Activated B cell treated with CpG ODN at 0.5 μM for 24 hours (primary cell): ENCODE measurements at regions not wholly inside any gene's neighbourhood (a gene's known extent, or its start where the extent isn't known, plus 50 kb on each side); places are given as distances from the start of the nearest gene placed in this dataset.

ENCODE experiments used
- ATAC-seq: fragments of 200-7000 bp; cut with Tn5 transposase; one replicate; pipeline ENCODE4 v1.10.0; 2021; ENCODE audit warnings: low read depth, mild to moderate bottlenecking, moderate library complexity
- CTCF ChIA-PET: fragments of 350-600 bp; sonication (Branson Sonifier 250); formaldehyde crosslinking; loops from one replicate; lab custom pipeline; 2021; ENCODE audit warnings: antibody characterized with exemption; lab: Charles Lee
- POLR2A ChIA-PET: fragments of 350-600 bp; sonication (Branson Sonifier 250); formaldehyde crosslinking; loops from one replicate; lab custom pipeline; 2021; ENCODE audit warnings: antibody characterized with exemption; lab: Charles Lee
- DNase-seq: peaks from one replicate; pipeline ENCODE4 v3.0.0; 2022
- H3K27ac Mint-ChIP-seq: one replicate; pipeline ENCODE4 v1.8.0; 2020; ENCODE audit warnings: mixed read lengths
- H3K27me3 Mint-ChIP-seq: one replicate; pipeline ENCODE4 v1.8.0; 2021; ENCODE audit warnings: mixed read lengths
- H3K36me3 Mint-ChIP-seq: one replicate; pipeline ENCODE4 v1.8.0; 2021; ENCODE audit warnings: low read depth, mixed read lengths
- H3K4me1 Mint-ChIP-seq: one replicate; pipeline ENCODE4 v1.8.0; 2021; ENCODE audit warnings: mixed read lengths
- H3K4me3 Mint-ChIP-seq: one replicate; pipeline ENCODE4 v1.8.0; 2020; ENCODE audit warnings: mild to moderate bottlenecking, mixed read lengths
- H3K9me3 Mint-ChIP-seq: one replicate; pipeline ENCODE4 v1.8.0; 2020; ENCODE audit warnings: mixed read lengths
- CTCF ChIP-seq: fragments of 200-600 bp; IDR thresholded peaks from one replicate; pipeline ENCODE4 v1.8.0; 2022; ENCODE audit warnings: antibody characterized with exemption, mild to moderate bottlenecking
- intact Hi-C: fragments of 100-400 bp; cut with micrococcal nuclease; formaldehyde crosslinking; loops from one replicate; pipeline ENCODE4 v1.15.1; 2024

- ATAC-seq (no peak), DNase-seq (no peak)
- ChIA-PET POLR2A (no interaction called here), CTCF (no interaction called here)
- peaks cover 17% of the 10 kb centered on the region for H3K9me3 Mint-ChIP-seq
- H3K27me3 Mint-ChIP-seq, result peaks cover 4% of the 10 kb centered on the region
- no peaks in the 10 kb centered on the region for H3K4me1 Mint-ChIP-seq
- TF ChIP-seq CTCF, result no peak
- H3K27ac Mint-ChIP-seq, result no peak overlapping the region
- intact Hi-C loops, result no loop called here
- H3K36me3 Mint-ChIP-seq, result peaks cover 22% of the 10 kb centered on the region
- H3K4me3 Mint-ChIP-seq, result no peak overlapping the region
Observed at GRCh38 chr17:63232565-63233310, 213.4 kb downstream of the CYB561 start.

GRCh38 chr17:63240106-63240505 is 206.0 kb downstream of the CYB561 start:
- peaks cover 10% of the 10 kb centered on the region for H3K9me3 Mint-ChIP-seq
- DNase-seq, result no peak
- ChIA-PET POLR2A (no interaction called here), CTCF (no interaction called here)
- no peak overlapping the region for H3K27ac Mint-ChIP-seq
- peaks cover 3% of the 10 kb centered on the region for H3K36me3 Mint-ChIP-seq
- no peak for TF ChIP-seq CTCF
- H3K4me3 Mint-ChIP-seq, result no peak overlapping the region
- intact Hi-C loops, result no loop called here
- peaks cover 4% of the 10 kb centered on the region for H3K27me3 Mint-ChIP-seq
- H3K4me1 Mint-ChIP-seq, result no peaks in the 10 kb centered on the region
- no peak for ATAC-seq

- DNase-seq (no peak), ATAC-seq (no peak)
- Mint-ChIP-seq H3K9me3 (peaks cover 10% of the 10 kb centered on the region), H3K4me3 (no peak overlapping the region), H3K27ac (no peak overlapping the region), H3K27me3 (no peaks in the 10 kb centered on the region), H3K4me1 (no peaks in the 10 kb centered on the region), H3K36me3 (no peaks in the 10 kb centered on the region)
- ChIA-PET POLR2A (no interaction called here), CTCF (no interaction called here)
- no peak for TF ChIP-seq CTCF
- intact Hi-C loops, result no loop called here
Observed at GRCh38 chr17:63246344-63246743, 199.8 kb downstream of the CYB561 start.

- no peaks in the 10 kb centered on the region for H3K27me3 Mint-ChIP-seq
- H3K4me3 Mint-ChIP-seq, result no peak overlapping the region
- ATAC-seq (no peak), DNase-seq (no peak)
- no peak for TF ChIP-seq CTCF
- H3K36me3 Mint-ChIP-seq, result no peaks in the 10 kb centered on the region
- POLR2A ChIA-PET, result no interaction called here
- intact Hi-C loops, result no loop called here
- peaks cover 10% of the 10 kb centered on the region for H3K9me3 Mint-ChIP-seq
- no peaks in the 10 kb centered on the region for H3K4me1 Mint-ChIP-seq
- no peak overlapping the region for H3K27ac Mint-ChIP-seq
- CTCF ChIA-PET, result interaction anchor here (0.8 kb wide), 1 partner anchor 159 kb away, joined by 3 read pairs; no protein-coding TSS in a partner anchor
Observed at GRCh38 chr17:63247706-63248105, 198.4 kb downstream of the CYB561 start.

GRCh38 chr17:63249256-63250004 is 196.7 kb downstream of the CYB561 start:
- ChIA-PET CTCF (interaction anchor here (0.5 kb wide), 1 partner anchor 751 kb away, joined by 4 read pairs; no protein-coding TSS in a partner anchor), POLR2A (no interaction called here)
- Mint-ChIP-seq H3K4me3 (no peak overlapping the region), H3K36me3 (no peaks in the 10 kb centered on the region), H3K27ac (no peak overlapping the region), H3K4me1 (no peaks in the 10 kb centered on the region), H3K9me3 (peaks cover 4% of the 10 kb centered on the region), H3K27me3 (no peaks in the 10 kb centered on the region)
- DNase-seq (no peak), ATAC-seq (no peak)
- TF ChIP-seq CTCF, result no peak
- intact Hi-C loops, result no loop called here
